ENCODE measurements at regions not wholly inside any gene's neighbourhood (a gene's known extent, or its start where the extent isn't known, plus 50 kb on each side); places are given as distances from the start of the nearest gene placed in this dataset.
"Not testable (repeated sequence)": the region's sequence is repeated elsewhere in the genome, so short reads cannot be mapped to it uniquely, and the experiment has no call there.

- H3K36me3 Mint-ChIP-seq (ENCODE audit: low read depth, unreplicated experiment), result no peaks in the 10 kb centered on the region
- Histone ChIP-seq H3K9ac (ENCODE audit: low read length) (no peak overlapping the region), H3K4me1 (ENCODE audit: insufficient read depth, low read length) (no peaks in the 10 kb centered on the region), H4K20me1 (ENCODE audit: insufficient read depth, low read length) (no peaks in the 10 kb centered on the region), H3K27ac (ENCODE audit: low read depth, low read length) (no peak overlapping the region), H3K27me3 (ENCODE audit: insufficient read depth, low read length) (no peaks in the 10 kb centered on the region), H3K4me2 (ENCODE audit: low read length) (no peak overlapping the region), H3K4me3 (ENCODE audit: insufficient read depth, low read depth, low read length) (no peak overlapping the region), H3K9me3 (ENCODE audit: insufficient read depth, low read depth, low read length) (peaks cover 5% of the 10 kb centered on the region), H3K36me3 (ENCODE audit: insufficient read depth, low read length) (no peaks in the 10 kb centered on the region), H2AFZ (ENCODE audit: low read depth, low read length) (no peak overlapping the region), H3K79me2 (ENCODE audit: insufficient read depth, low read length) (no peaks in the 10 kb centered on the region)
- FAIRE-seq (no peak), DNase-seq (ENCODE audit: low read depth) (no peak)
- no peaks in the 10 kb centered on the region for H3K27me3 Mint-ChIP-seq (ENCODE audit: low read depth, unreplicated experiment)
- H3K4me3 Mint-ChIP-seq (ENCODE audit: unreplicated experiment), result no peak overlapping the region
- H3K9me3 Mint-ChIP-seq (ENCODE audit: unreplicated experiment), result peaks cover 11% of the 10 kb centered on the region
- TF ChIP-seq, protein P1, sequence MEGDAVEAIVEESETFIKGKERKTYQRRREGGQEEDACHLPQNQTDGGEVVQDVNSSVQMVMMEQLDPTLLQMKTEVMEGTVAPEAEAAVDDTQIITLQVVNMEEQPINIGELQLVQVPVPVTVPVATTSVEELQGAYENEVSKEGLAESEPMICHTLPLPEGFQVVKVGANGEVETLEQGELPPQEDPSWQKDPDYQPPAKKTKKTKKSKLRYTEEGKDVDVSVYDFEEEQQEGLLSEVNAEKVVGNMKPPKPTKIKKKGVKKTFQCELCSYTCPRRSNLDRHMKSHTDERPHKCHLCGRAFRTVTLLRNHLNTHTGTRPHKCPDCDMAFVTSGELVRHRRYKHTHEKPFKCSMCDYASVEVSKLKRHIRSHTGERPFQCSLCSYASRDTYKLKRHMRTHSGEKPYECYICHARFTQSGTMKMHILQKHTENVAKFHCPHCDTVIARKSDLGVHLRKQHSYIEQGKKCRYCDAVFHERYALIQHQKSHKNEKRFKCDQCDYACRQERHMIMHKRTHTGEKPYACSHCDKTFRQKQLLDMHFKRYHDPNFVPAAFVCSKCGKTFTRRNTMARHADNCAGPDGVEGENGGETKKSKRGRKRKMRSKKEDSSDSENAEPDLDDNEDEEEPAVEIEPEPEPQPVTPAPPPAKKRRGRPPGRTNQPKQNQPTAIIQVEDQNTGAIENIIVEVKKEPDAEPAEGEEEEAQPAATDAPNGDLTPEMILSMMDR (IDR thresholded peaks at IDR 0.05; ENCODE audit: insufficient read depth, low read depth, low read length), result no peak
- no peak for TF ChIP-seq EZH2 (IDR thresholded peaks at IDR 0.05; ENCODE audit: insufficient read depth, low read length)
- no peaks in the 10 kb centered on the region for H3K4me1 Mint-ChIP-seq (ENCODE audit: low read depth, unreplicated experiment)
- no peak overlapping the region for H3K27ac Mint-ChIP-seq (ENCODE audit: unreplicated experiment)
Observed at GRCh38 chr1:4253935-4254334, 353.9 kb upstream of the C1orf174 start.

GRCh38 chr1:4256351-4256750, 356.3 kb upstream of the C1orf174 start:
- Histone ChIP-seq H4K20me1 (ENCODE audit: insufficient read depth, low read length) (no peaks in the 10 kb centered on the region), H3K4me1 (ENCODE audit: insufficient read depth, low read length) (no peaks in the 10 kb centered on the region), H3K4me3 (ENCODE audit: insufficient read depth, low read depth, low read length) (no peak overlapping the region), H3K27ac (ENCODE audit: low read depth, low read length) (no peak overlapping the region), H3K4me2 (ENCODE audit: low read length) (no peak overlapping the region), H2AFZ (ENCODE audit: low read depth, low read length) (no peak overlapping the region), H3K79me2 (ENCODE audit: insufficient read depth, low read length) (no peaks in the 10 kb centered on the region), H3K27me3 (ENCODE audit: insufficient read depth, low read length) (no peaks in the 10 kb centered on the region), H3K9me3 (ENCODE audit: insufficient read depth, low read depth, low read length) (peaks cover 3% of the 10 kb centered on the region), H3K36me3 (ENCODE audit: insufficient read depth, low read length) (no peaks in the 10 kb centered on the region), H3K9ac (ENCODE audit: low read length) (no peak overlapping the region)
- TF ChIP-seq, protein P1 (IDR thresholded peaks at IDR 0.05; ENCODE audit: insufficient read depth, low read depth, low read length), result no peak
- TF ChIP-seq EZH2 (IDR thresholded peaks at IDR 0.05; ENCODE audit: insufficient read depth, low read length), result no peak
- Mint-ChIP-seq H3K4me1 (ENCODE audit: low read depth, unreplicated experiment) (no peaks in the 10 kb centered on the region), H3K9me3 (ENCODE audit: unreplicated experiment) (peaks cover 15% of the 10 kb centered on the region), H3K36me3 (ENCODE audit: low read depth, unreplicated experiment) (no peaks in the 10 kb centered on the region), H3K27me3 (ENCODE audit: low read depth, unreplicated experiment) (no peaks in the 10 kb centered on the region), H3K4me3 (ENCODE audit: unreplicated experiment) (no peak overlapping the region), H3K27ac (ENCODE audit: unreplicated experiment) (no peak overlapping the region)
- FAIRE-seq (no peak), DNase-seq (ENCODE audit: low read depth) (no peak)

- H3K27ac ChIP-seq (ENCODE audit: low read depth, low read length); H2AFZ ChIP-seq (ENCODE audit: low read depth, low read length); H3K27me3 Mint-ChIP-seq (ENCODE audit: low read depth, unreplicated experiment); H3K36me3 ChIP-seq (ENCODE audit: insufficient read depth, low read length); H3K36me3 Mint-ChIP-seq (ENCODE audit: low read depth, unreplicated experiment); FAIRE-seq; H3K79me2 ChIP-seq (ENCODE audit: insufficient read depth, low read length); H3K9ac ChIP-seq (ENCODE audit: low read length); H3K4me3 ChIP-seq (ENCODE audit: insufficient read depth, low read depth, low read length); H3K4me1 Mint-ChIP-seq (ENCODE audit: low read depth, unreplicated experiment); H3K4me3 Mint-ChIP-seq (ENCODE audit: unreplicated experiment); H3K4me2 ChIP-seq (ENCODE audit: low read length); H3K4me1 ChIP-seq (ENCODE audit: insufficient read depth, low read length); H4K20me1 ChIP-seq (ENCODE audit: insufficient read depth, low read length); DNase-seq (ENCODE audit: low read depth); H3K27ac Mint-ChIP-seq (ENCODE audit: unreplicated experiment); H3K27me3 ChIP-seq (ENCODE audit: insufficient read depth, low read length); H3K9me3 ChIP-seq (ENCODE audit: insufficient read depth, low read depth, low read length): not testable (repeated sequence)
- peaks cover 15% of the 10 kb centered on the region for H3K9me3 Mint-ChIP-seq (ENCODE audit: unreplicated experiment)
Observed at GRCh38 chr1:4258146-4258777, 358.2 kb upstream of the C1orf174 start.
